Keratinocyte (primary cell): ENCODE measurements at regions not wholly inside any gene's neighbourhood (a gene's known extent, or its start where the extent isn't known, plus 50 kb on each side); places are given as distances from the start of the nearest gene placed in this dataset.

Source experiments
- CTCF ChIP-seq, 3 experiments: IDR thresholded peaks in 1 of 3; conservative IDR thresholded peaks in 1 of 3; optimal IDR thresholded peaks in 1 of 3; 2 replicates in 2 of 3; 3 replicates in 1 of 3; pipeline versions ENCODE3 to v1.5.1; 2011; ENCODE audit warnings: low read length in 3 of 3, mild to moderate bottlenecking in 3 of 3, moderate library complexity in 2 of 3, control low read depth in 1 of 3, inconsistent platforms in 1 of 3; ENCODE audit not compliant: insufficient read depth in 2 of 3; ENCODE audit errors: extremely low read depth in 1 of 3
- EZH2 ChIP-seq: IDR thresholded peaks from one replicate; pipeline ENCODE4 v1.6.1; 2012; ENCODE audit warnings: inconsistent platforms, mild to moderate bottlenecking, low read length, moderate library complexity

GRCh38 chr14:99117671-99118045, 154.3 kb downstream of the BCL11B start:
- TF ChIP-seq CTCF (optimal IDR thresholded peaks at IDR 0.05 in 1 of 3, IDR thresholded peaks at IDR 0.05 in 1 of 3, conservative IDR thresholded peaks at IDR 0.05 in 1 of 3; ENCODE audit: extremely low read depth in 1 of 3, insufficient read depth in 2 of 3, low read length in 3 of 3) (no peak), EZH2 (no peak)
